Smooth muscle cell (in vitro differentiated cells): ENCODE measurements at regions not wholly inside any gene's neighbourhood (a gene's known extent, or its start where the extent isn't known, plus 50 kb on each side); places are given as distances from the start of the nearest gene placed in this dataset.

Source experiments
- DNase-seq: peaks from one replicate; lab custom pipeline; 2025; ENCODE audit not compliant: unreplicated experiment; lab: John Stamatoyannopoulos, UW
- H2AFZ ChIP-seq: fragments of 200-600 bp; sonication (generic); 2 replicates; pipeline ENCODE4 v1.6.0; 2016; ENCODE audit warnings: antibody characterized with exemption, low read depth, mild to moderate bottlenecking
- H3F3A ChIP-seq: fragments of 200-600 bp; sonication (generic); 2 replicates; pipeline ENCODE4 v1.6.0; 2017; ENCODE audit warnings: antibody characterized with exemption, low read depth
- H3K27ac ChIP-seq: fragments of 200-600 bp; sonication (generic); 2 replicates; pipeline ENCODE4 v1.5.1; 2016; ENCODE audit warnings: low read depth, mild to moderate bottlenecking
- H3K27me3 ChIP-seq: fragments of 200-600 bp; sonication (generic); 2 replicates; pipeline ENCODE4 v1.6.1; 2016; ENCODE audit warnings: low read depth, mild to moderate bottlenecking
- H3K36me3 ChIP-seq: fragments of 200-600 bp; sonication (generic); 2 replicates; pipeline ENCODE4 v1.5.1; 2016; ENCODE audit warnings: low read depth
- H3K4me1 ChIP-seq: fragments of 200-600 bp; sonication (generic); 2 replicates; pipeline ENCODE4 v1.5.1; 2016; ENCODE audit warnings: low read depth
- H3K4me2 ChIP-seq: fragments of 200-600 bp; sonication (generic); 2 replicates; pipeline ENCODE4 v1.6.0; 2016; ENCODE audit warnings: mild to moderate bottlenecking
- H3K4me3 ChIP-seq: fragments of 200-600 bp; sonication (generic); 2 replicates; pipeline ENCODE4 v1.5.1; 2016; ENCODE audit warnings: mild to moderate bottlenecking
- H3K79me2 ChIP-seq: fragments of 200-600 bp; sonication (generic); 2 replicates; pipeline ENCODE4 v1.6.0; 2016; ENCODE audit warnings: low read depth, mild to moderate bottlenecking
- H3K9ac ChIP-seq: fragments of 200-600 bp; sonication (generic); 2 replicates; pipeline ENCODE4 v1.6.0; 2016; ENCODE audit warnings: low read depth
- H3K9me3 ChIP-seq: fragments of 200-600 bp; sonication (generic); replicated peaks from 2 replicates; pipeline ENCODE4 v1.5.1; 2016; ENCODE audit warnings: low read depth
- H4K20me1 ChIP-seq: fragments of 200-600 bp; sonication (generic); 2 replicates; pipeline ENCODE4 v1.6.0; 2016; ENCODE audit warnings: low read depth
- CTCF ChIP-seq: fragments of 200-600 bp; sonication (generic); IDR thresholded peaks from 2 replicates; pipeline ENCODE4 v1.5.1; 2017; ENCODE audit warnings: borderline replicate concordance, mild to moderate bottlenecking, antibody characterized with exemption; ENCODE audit not compliant: insufficient read depth, poor library complexity, severe bottlenecking
- WGBS: methylation state at CpG from one replicate; pipeline ENCODE4 v1.1.7; 2016; ENCODE audit warnings: low lambda C conversion rate; 5-methylcytosine and 5-hydroxymethylcytosine counted together

- DNase-seq = no peak
Measured at GRCh38 chr2:190136259-190136658, 73.7 kb upstream of the MSTN start.

DNA sequence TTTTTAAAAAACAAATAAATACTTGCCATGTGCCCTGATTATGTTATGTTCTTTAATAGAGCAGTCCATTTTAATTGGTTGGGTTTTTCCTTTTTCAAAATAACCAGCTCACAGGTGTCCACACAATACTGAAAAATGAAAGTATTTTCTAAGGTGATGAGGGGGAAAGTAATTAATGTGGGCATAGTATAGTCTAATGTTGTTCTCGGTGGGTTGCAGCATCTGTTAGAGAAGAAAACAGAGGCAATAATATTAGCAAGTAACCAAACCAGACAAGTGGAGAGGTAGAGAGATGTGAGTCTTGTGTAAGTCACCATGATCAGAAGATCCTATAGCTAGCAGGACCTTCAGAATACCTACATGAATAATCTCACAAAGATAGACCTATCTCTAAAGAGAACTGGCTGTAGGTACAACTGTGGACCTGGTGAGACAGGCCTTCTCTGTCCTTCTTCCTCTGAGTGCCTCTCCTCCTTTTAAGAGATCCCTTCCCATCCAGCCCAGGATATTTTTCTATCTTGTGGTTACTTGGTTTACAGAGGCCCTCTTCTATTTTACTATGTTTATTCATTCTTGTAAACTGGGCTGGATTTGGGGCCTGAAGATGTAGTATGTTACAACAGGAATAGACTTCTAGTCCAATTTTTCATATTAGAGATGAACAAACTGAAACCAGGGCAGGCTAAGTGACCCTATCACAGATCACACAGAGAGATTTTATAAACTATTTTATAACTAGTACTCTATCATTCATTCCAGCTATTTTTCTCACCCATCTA lies 67.1 kb upstream of the MSTN start:
- H3K9me3 ChIP-seq = no peaks in the 10 kb centered on the region
- H3K9ac ChIP-seq = no peak overlapping the region
- no peak overlapping the region for H3K4me3 ChIP-seq
- no peak for TF ChIP-seq CTCF
- H3K4me2 ChIP-seq = no peak overlapping the region
- no peaks in the 10 kb centered on the region for H3K36me3 ChIP-seq
- H3K27ac ChIP-seq = no peak overlapping the region
- H3K4me1 ChIP-seq = no peaks in the 10 kb centered on the region
- no peaks in the 10 kb centered on the region for H3F3A ChIP-seq
- no peak for DNase-seq
- WGBS = 100% methylated on average over 1 of the region's 1 CpG
- no peaks in the 10 kb centered on the region for H3K27me3 ChIP-seq
- no peak overlapping the region for H2AFZ ChIP-seq
- H4K20me1 ChIP-seq = no peaks in the 10 kb centered on the region
- no peaks in the 10 kb centered on the region for H3K79me2 ChIP-seq

More at GRCh38 chr2:190136259-190136658, 73.7 kb upstream of the MSTN start:
- TF ChIP-seq CTCF = no peak
- Histone ChIP-seq H2AFZ (no peak overlapping the region), H3K27ac (no peak overlapping the region), H3K4me2 (no peak overlapping the region), H3K9me3 (no peaks in the 10 kb centered on the region), H3K79me2 (no peaks in the 10 kb centered on the region), H3K4me3 (no peak overlapping the region), H3F3A (no peaks in the 10 kb centered on the region), H4K20me1 (no peaks in the 10 kb centered on the region), H3K27me3 (no peaks in the 10 kb centered on the region), H3K36me3 (no peaks in the 10 kb centered on the region), H3K4me1 (no peaks in the 10 kb centered on the region), H3K9ac (no peak overlapping the region)
- 78% methylated on average over 1 of the region's 1 CpG for WGBS

DNA sequence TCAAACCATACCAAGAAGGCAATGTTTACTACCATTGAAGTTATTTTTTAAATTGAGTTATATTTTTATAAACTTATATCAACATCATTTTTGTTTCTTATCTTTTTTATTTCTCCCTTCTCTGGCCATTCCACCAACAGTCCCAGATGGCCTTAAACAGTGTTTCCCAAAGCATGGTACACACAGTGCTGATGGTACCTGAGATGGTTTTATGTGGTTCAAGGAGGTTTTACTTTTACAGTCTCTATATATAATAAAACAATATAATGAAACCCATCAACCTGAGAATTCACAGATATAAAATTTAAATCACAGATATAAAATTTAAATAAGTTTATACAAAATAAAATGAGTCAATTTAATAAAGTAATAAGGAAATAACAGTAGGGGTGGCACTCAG lies 65.1 kb upstream of the MSTN start:
- Histone ChIP-seq H3K79me2 (no peaks in the 10 kb centered on the region), H3K4me3 (no peak overlapping the region), H3K27ac (no peak overlapping the region), H3F3A (no peaks in the 10 kb centered on the region), H3K27me3 (no peaks in the 10 kb centered on the region), H2AFZ (no peak overlapping the region), H4K20me1 (no peaks in the 10 kb centered on the region), H3K4me1 (no peaks in the 10 kb centered on the region), H3K9ac (no peak overlapping the region), H3K36me3 (no peaks in the 10 kb centered on the region), H3K4me2 (no peak overlapping the region), H3K9me3 (no peaks in the 10 kb centered on the region)
- no peak for DNase-seq
- no peak for TF ChIP-seq CTCF

DNA sequence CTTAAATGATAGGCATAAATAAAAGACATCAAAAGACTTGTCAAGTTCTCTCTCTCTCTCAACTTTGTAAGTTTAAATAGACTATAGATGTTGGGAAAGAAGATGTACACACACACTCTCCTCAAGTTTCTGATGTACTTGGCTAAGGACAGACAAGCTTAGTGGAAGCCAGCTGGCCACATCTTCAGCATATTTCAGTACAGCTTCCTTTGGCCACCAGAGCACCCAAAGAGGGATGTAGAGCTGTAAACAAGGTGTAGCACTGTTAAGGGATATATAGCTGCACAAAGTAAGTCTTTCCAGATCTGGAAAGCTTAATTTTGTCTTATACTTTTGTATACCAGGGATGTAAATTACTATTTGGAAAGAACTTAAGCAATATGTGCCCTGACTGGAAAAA lies 64.3 kb upstream of the MSTN start:
- DNase-seq = no peak
- no peak overlapping the region for H3K4me2 ChIP-seq
- no peak for TF ChIP-seq CTCF
- H3K27ac ChIP-seq = no peak overlapping the region
- H3K79me2 ChIP-seq = no peaks in the 10 kb centered on the region
- no peaks in the 10 kb centered on the region for H3K4me1 ChIP-seq
- H3K9ac ChIP-seq = no peak overlapping the region
- no peaks in the 10 kb centered on the region for H3K36me3 ChIP-seq
- no peaks in the 10 kb centered on the region for H4K20me1 ChIP-seq
- no peaks in the 10 kb centered on the region for H3K9me3 ChIP-seq
- H3K4me3 ChIP-seq = no peak overlapping the region
- H3K27me3 ChIP-seq = no peaks in the 10 kb centered on the region
- no peaks in the 10 kb centered on the region for H3F3A ChIP-seq
- no peak overlapping the region for H2AFZ ChIP-seq
